Erythroblast (primary cell): ENCODE measurements at regions not wholly inside any gene's neighbourhood (a gene's known extent, or its start where the extent isn't known, plus 50 kb on each side); places are given as distances from the start of the nearest gene placed in this dataset.

Experiments used
- GATA1 ChIP-seq: IDR thresholded peaks from 2 replicates; pipeline ENCODE4 v1.6.1; 2011; ENCODE audit warnings: low read depth, mild to moderate bottlenecking, control low read depth, low read length, moderate library complexity
- POLR2A ChIP-seq: IDR thresholded peaks from 2 replicates; pipeline ENCODE4 v1.6.1; 2011; ENCODE audit warnings: mild to moderate bottlenecking, low read length

DNA sequence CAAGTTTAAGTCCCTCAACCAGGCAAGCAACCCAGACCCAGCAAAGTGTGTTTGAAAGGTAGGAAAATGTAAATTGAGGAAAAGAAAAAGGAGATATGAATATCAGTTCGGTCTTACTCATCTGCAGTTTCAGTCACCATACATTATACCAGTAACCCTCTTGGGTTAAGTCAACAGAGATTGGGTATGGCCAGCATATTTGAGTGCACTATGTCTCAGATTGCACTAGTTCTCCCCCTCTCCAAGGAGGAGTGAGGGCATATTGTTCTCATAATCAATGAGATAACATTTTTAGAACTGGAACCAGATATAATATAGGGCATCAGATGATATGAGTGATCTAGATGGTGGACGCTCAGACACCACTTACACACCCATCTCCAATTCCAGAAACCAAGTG lies 141.5 kb downstream of the COPS8 start:
- TF ChIP-seq POLR2A = no peak
- no peak for TF ChIP-seq GATA1
